Uterus (tissue), 3 donors: ENCODE measurements at regions not wholly inside any gene's neighbourhood (a gene's known extent, or its start where the extent isn't known, plus 50 kb on each side); places are given as distances from the start of the nearest gene placed in this dataset.
"Not testable (repeated sequence)": the region's sequence is repeated elsewhere in the genome, so short reads cannot be mapped to it uniquely, and the experiment has no call there.

Experiments
- DNase-seq, 2 donors: peaks; one replicate each; pipeline ENCODE4 v3.0.0-alpha.2; 2019 to 2020
- H3K27ac ChIP-seq, 2 donors: fragments of 200-600 bp; sonication (generic); 1 replicate in 1 of 2; 2 replicates in 1 of 2; pipeline ENCODE4 v1.5.1; 2016 to 2018
- H3K27me3 ChIP-seq, 2 donors: fragments of 200-600 bp; sonication (generic); one replicate each; pipeline ENCODE4 v1.5.1; 2018 to 2019; ENCODE audit warnings: control low read depth in 1 of 2
- H3K36me3 ChIP-seq, 2 donors: fragments of 200-600 bp; sonication (generic); one replicate each; pipeline ENCODE4 v1.5.1; 2019; ENCODE audit warnings: control low read depth in 1 of 2
- H3K4me1 ChIP-seq, 2 donors: fragments of 200-600 bp; sonication (generic); one replicate each; pipeline ENCODE4 v1.5.1; 2018 to 2019; ENCODE audit warnings: control low read depth in 1 of 2
- H3K4me3 ChIP-seq, 2 donors: fragments of 200-600 bp; sonication (generic); 1 replicate in 1 of 2; 2 replicates in 1 of 2; pipeline ENCODE4 v1.5.1; 2018 to 2019; ENCODE audit warnings: mild to moderate bottlenecking in 1 of 2
- H3K9me3 ChIP-seq, 2 donors: fragments of 200-600 bp; sonication (generic); one replicate each; pipeline ENCODE4 v1.5.1; 2019; ENCODE audit warnings: control low read depth in 1 of 2
- POLR2A ChIP-seq, 2 donors: fragments of 450-650 bp; IDR thresholded peaks; one replicate each; pipeline ENCODE4 v1.6.1; 2016; ENCODE audit warnings: antibody characterized with exemption in 2 of 2, mild to moderate bottlenecking in 1 of 2, moderate library complexity in 1 of 2
- intact Hi-C: fragments of 100-400 bp; cut with DNase I; formaldehyde crosslinking; loops from one replicate; pipeline ENCODE4 v1.15.1; 2023; ENCODE audit warnings: low total_unique reads
- TF ChIP-seq, protein P1 (sequence below), 4 experiments: fragments of 200-600 bp in 2 of 4; fragments of 450-650 bp in 2 of 4; sonication (generic) in 2 of 4; IDR thresholded peaks; one replicate each; pipeline ENCODE4 v1.5.1; 2016 to 2019; ENCODE audit warnings: antibody characterized with exemption in 4 of 4, mild to moderate bottlenecking in 2 of 4, moderate library complexity in 1 of 4
- donor health status: DM: yes; HTN: yes; CAD: no.

DNA sequence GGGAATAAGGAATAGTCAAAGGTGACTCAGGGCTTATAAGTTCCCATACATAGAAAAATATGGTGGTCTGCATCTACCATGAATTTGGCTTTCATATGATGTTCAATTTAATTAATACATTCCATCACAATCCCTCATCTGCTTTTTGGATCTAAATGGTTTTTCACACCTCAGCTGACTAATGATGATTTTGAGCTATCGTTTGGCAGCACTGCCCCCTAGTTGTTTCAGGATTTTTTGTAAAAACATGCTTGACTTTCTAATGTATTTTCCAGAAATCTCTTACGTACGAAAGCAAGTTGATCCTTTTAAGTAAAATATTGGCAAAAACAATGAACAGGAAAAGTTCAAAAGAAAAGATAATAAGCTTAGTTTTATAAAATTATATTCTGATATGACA lies 408.6 kb upstream of the ADGRB3 start:
- intact Hi-C loops: no loop called here
- no peaks in the 10 kb centered on the region for H3K27me3 ChIP-seq

DNA sequence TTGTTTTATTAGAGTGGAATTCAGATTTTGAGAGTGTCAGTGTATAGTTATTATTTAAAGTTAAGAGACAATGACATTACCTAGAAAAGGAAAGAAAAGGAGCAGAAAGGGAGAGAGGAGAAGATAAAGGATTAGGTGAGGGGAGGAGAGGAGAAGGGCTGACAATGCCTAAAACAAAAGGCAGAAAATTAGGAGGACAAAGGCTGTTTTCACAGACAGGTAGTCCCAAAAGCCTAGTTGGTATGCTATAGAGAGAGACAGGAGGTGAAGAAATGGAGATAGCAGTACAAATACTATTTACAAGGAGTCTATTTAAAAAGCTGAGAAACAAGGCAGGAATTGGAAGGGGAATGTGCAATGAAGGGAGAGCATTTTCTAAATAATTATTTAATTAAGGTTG lies 409.4 kb upstream of the ADGRB3 start:
- no peak for DNase-seq
- peaks cover 0 to 5% of the 10 kb centered on the region in 2 donors for H3K36me3 ChIP-seq

More for the DNA sequence above, 408.6 kb upstream of the ADGRB3 start:
- Histone ChIP-seq H3K4me3 (no peak overlapping the region), H3K9me3 (no peaks in the 10 kb centered on the region), H3K36me3 (peaks cover 0 to 5% of the 10 kb centered on the region in 2 donors), H3K27ac (no peak overlapping the region), H3K4me1 (no peaks in the 10 kb centered on the region)
- no peak for DNase-seq
- TF ChIP-seq POLR2A (IDR thresholded peaks at IDR 0.05): no peak
- TF ChIP-seq, protein P1, sequence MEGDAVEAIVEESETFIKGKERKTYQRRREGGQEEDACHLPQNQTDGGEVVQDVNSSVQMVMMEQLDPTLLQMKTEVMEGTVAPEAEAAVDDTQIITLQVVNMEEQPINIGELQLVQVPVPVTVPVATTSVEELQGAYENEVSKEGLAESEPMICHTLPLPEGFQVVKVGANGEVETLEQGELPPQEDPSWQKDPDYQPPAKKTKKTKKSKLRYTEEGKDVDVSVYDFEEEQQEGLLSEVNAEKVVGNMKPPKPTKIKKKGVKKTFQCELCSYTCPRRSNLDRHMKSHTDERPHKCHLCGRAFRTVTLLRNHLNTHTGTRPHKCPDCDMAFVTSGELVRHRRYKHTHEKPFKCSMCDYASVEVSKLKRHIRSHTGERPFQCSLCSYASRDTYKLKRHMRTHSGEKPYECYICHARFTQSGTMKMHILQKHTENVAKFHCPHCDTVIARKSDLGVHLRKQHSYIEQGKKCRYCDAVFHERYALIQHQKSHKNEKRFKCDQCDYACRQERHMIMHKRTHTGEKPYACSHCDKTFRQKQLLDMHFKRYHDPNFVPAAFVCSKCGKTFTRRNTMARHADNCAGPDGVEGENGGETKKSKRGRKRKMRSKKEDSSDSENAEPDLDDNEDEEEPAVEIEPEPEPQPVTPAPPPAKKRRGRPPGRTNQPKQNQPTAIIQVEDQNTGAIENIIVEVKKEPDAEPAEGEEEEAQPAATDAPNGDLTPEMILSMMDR (IDR thresholded peaks at IDR 0.05): no peak

DNA sequence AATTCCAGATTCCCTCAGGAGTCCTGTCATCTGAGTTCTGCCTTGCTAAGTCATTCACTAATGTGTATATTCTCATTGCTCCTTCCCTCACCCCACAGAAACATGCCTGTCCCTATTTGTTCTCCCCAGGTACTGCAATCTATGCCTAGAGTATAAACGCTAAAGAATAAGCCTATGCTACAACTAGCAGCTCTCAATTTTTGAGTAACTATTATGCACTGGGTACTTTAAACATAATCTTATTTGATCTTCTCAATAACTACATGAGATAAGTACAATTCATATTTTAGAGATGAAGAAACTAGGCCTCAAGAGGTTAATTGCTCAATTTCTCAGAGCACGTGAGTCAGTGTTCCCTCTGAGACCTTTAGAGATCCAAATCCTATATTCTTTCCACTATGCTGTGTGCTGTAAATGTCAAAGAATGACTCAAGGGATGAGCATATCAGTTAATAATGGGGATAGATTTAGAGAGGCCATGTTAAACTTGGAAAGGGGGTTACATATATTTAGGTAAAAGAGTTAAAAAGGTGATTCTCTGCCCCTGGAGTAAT lies 423.8 kb upstream of the ADGRB3 start:
- DNase-seq: no peak
- H3K27ac ChIP-seq: no peak overlapping the region
- no peak overlapping the region for H3K4me3 ChIP-seq
- H3K9me3 ChIP-seq: no peaks in the 10 kb centered on the region
- no peaks in the 10 kb centered on the region for H3K27me3 ChIP-seq
- TF ChIP-seq, protein P1 (IDR thresholded peaks at IDR 0.05): no peak
- no peak for TF ChIP-seq POLR2A (IDR thresholded peaks at IDR 0.05)
- no peaks in the 10 kb centered on the region for H3K4me1 ChIP-seq
- H3K36me3 ChIP-seq: no peaks in the 10 kb centered on the region
- intact Hi-C loops: no loop called here

More for the DNA sequence above, 409.4 kb upstream of the ADGRB3 start:
- Histone ChIP-seq H3K4me3 (no peak overlapping the region), H3K4me1 (no peaks in the 10 kb centered on the region), H3K27ac (no peak overlapping the region), H3K27me3 (no peaks in the 10 kb centered on the region), H3K9me3 (no peaks in the 10 kb centered on the region)
- TF ChIP-seq, protein P1 (IDR thresholded peaks at IDR 0.05): no peak
- no peak for TF ChIP-seq POLR2A (IDR thresholded peaks at IDR 0.05)
- intact Hi-C loops: no loop called here

DNA sequence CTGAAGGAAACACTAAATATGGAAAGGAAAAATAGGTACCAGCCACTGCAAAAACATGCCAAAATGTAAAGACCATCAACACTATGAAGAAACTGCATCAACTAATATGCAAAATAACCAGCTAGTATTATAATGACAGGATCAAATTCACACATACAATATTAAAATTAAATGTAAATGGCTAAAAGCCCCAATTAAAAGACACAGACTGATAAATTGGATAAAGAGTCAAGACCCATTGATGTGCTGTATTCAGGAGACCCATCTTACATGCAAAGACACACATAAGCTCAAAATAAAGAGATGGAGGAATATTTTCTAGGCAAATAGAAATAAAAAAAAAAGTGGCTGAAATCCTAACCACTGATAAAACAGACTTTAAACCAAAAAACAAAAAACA lies 427.5 kb upstream of the ADGRB3 start:
- intact Hi-C loops, H3K36me3 ChIP-seq, H3K9me3 ChIP-seq, H3K4me3 ChIP-seq, H3K27me3 ChIP-seq, DNase-seq, H3K27ac ChIP-seq, H3K4me1 ChIP-seq: not testable (repeated sequence)

DNA sequence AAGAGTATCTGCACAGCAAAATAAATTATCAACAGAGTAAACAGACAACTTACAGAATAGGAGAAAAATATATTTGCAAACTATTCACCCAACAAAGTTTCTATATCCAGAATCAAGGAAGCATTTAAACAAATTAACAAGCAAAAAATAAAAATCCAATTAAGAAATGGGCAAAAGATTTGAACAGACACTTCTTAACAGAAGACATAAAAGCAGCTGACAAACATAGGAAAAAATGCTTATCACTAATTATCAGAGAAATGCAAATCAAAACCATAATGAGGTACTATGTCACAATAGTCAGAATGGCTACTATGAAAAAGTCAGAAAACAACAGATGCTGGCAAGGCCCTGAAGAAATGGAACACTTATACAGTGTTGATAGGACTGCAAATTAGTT lies 434.2 kb upstream of the ADGRB3 start:
- H3K27me3 ChIP-seq: no peaks in the 10 kb centered on the region
- H3K4me1 ChIP-seq: no peaks in the 10 kb centered on the region
- H3K36me3 ChIP-seq: no peaks in the 10 kb centered on the region
- H3K9me3 ChIP-seq: peaks cover 0 to 6% of the 10 kb centered on the region in 2 donors
- H3K4me3 ChIP-seq: no peak overlapping the region
- DNase-seq: no peak
- no peak overlapping the region for H3K27ac ChIP-seq
- TF ChIP-seq, protein P1 (IDR thresholded peaks at IDR 0.05): no peak
- no peak for TF ChIP-seq POLR2A (IDR thresholded peaks at IDR 0.05)
- intact Hi-C loops: no loop called here

DNA sequence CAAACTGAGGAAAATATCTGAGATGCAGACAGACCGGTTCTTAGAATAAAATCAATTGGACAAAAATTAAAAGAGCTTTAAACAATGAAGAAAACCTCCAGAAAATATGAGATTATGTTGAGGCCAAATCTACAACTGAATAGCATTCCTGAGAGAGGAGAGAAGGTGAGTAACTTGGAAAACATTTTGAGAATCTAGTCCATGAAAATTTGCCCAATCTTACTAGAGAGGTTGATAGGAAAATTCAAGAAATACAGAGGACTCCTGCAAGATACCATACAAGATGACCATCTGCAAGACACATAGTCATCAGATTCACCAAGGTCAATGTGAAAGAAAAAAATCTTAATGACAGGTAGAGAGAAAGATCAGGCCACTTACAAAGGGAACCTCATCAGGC lies 437.7 kb upstream of the ADGRB3 start:
- Histone ChIP-seq H3K4me1 (no peaks in the 10 kb centered on the region), H3K4me3 (no peak overlapping the region), H3K27me3 (no peaks in the 10 kb centered on the region), H3K9me3 (peaks cover 0 to 6% of the 10 kb centered on the region in 2 donors), H3K27ac (no peak overlapping the region), H3K36me3 (no peaks in the 10 kb centered on the region)
- no peak for DNase-seq
- TF ChIP-seq, protein P1 (IDR thresholded peaks at IDR 0.05): no peak
- no peak for TF ChIP-seq POLR2A (IDR thresholded peaks at IDR 0.05)
- intact Hi-C loops: no loop called here
